ENCODE measurements at regions not wholly inside any gene's neighbourhood (a gene's known extent, or its start where the extent isn't known, plus 50 kb on each side); places are given as distances from the start of the nearest gene placed in this dataset.
"Not testable (repeated sequence)": the region's sequence is repeated elsewhere in the genome, so short reads cannot be mapped to it uniquely, and the experiment has no call there.

GRCh38 chr14:44785096-44785495 lies 176.7 kb downstream of the KLHL28 start:
- DNase-seq, result no peak

GRCh38 chr14:44783901-44784300 lies 177.8 kb downstream of the KLHL28 start:
- no peak for DNase-seq

- no peak for DNase-seq
Measured at GRCh38 chr14:44782775-44783238, 178.9 kb downstream of the KLHL28 start.

DNA sequence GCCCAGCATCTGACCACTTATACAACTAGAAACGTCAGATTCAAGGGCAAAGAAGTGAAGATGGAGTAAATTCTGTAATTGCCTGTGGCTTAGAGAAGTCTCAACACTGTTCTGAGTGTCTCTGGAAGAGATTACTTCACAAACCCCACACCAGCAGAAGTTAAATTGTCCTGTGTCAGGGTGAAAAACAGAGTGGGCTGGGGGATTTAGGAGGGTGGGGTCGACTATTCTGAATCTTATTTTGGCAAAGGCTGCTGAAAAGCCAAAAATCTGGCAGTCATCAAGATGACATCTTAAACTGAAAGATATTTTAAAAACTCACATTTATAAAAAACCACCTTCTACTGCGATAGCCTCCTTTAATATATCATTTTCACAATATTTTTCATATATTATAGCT lies 180.8 kb downstream of the KLHL28 start:
- no peak for DNase-seq

DNA sequence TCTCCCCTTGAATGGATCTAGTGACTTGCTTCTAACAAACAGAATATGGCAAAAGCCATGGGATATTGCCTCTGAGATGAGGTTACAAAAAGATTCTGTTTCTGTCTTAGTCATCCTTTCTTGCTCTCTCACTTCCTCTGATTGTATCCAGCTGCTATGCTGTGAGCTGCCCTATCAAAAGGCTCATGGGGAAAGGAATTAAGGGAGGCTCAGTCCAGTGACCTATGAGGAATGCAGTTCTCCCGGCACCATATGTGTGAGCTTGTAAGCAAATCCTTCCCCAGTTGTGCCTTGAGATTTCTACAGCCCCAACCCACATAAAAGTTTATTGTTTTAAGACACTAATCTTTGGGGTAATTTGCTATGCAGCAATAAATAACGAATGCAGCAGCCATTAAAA lies 183.1 kb downstream of the KLHL28 start:
- DNase-seq, result peak; percentile 71

GRCh38 chr14:44777584-44777983 lies 184.2 kb downstream of the KLHL28 start:
- peak; percentile 11 for DNase-seq

DNA sequence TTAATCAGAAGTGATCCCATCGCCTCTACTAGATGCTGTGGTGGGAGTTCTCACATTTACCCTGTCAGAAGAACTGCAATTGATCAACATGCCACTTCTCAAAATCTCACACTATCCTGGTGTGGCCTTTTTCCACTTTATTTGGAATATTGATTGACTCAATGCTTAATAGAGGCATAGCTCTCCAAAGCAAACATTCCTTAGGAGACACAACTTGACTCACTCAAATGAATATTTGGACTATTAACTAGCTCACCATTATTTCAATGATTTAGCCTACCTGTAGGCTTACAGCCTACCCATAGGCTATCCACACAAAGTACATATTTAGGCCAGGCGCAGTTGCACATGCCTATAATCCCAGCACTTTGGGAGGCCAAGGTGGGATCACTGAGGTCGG lies 186.5 kb downstream of the KLHL28 start:
- DNase-seq, result no peak

DNA sequence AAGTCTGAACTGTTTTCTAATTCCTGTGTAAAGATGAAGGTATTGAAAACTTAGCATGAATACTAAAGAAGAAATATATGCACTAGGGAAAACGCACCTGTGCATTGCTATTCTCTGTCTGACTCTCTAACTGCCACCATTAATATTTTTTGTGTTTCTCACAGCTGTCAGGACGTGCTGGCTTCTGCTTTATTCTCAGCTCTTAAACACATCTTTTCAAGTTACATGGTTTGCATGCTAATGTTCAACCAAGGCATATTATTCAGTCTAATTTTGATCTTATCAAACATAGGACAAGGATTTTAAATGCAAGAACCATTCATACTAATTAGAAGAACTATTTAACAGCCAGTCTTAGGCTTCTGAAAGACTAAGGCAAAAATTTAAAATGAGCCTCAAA lies 187.4 kb downstream of the KLHL28 start:
- DNase-seq, result no peak

DNA sequence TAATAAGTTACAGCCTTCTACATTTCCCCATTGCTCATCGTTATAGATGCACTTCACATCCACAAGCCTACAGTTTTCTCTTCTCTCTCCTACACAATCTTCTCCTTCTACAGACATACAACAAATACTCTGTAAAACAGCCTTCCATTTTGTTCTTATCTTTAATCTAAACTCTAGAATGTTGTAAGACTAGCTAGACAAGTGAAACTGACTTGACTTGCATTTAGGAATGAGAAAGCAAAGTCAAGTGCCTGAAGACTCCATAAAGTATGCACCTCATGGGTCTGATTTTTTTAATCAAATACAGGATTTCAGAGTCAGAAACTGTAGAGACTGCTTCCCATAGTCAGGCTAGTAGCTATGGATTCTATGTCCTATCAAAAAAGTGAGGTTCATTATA lies 190.3 kb downstream of the KLHL28 start:
- no peak for DNase-seq

DNA sequence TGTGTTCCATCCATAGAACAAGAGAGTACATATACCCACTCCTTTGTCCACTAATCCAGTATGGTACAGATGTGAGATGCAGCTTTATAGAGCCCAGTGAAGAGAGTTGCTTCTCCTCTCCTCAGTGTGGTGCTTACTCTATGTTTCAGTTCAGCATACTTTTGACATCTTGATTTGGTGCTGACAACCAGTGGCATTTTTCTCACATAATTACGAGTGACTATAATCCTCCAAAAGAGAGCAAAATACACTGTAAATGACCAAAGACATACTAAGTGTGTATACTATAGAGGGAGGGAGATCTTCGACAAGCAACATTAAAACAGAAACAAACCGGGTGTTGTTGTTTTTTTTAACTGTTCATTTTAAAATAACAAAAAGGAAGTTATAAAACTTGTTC lies 191.5 kb downstream of the KLHL28 start:
- no peak for DNase-seq

- no peak for DNase-seq
Measured at GRCh38 chr14:44768935-44769334, 192.8 kb downstream of the KLHL28 start.

- DNase-seq, result no peak
Measured at GRCh38 chr14:44767646-44768173, 194.0 kb downstream of the KLHL28 start.

GRCh38 chr14:44766285-44766684 lies 195.5 kb downstream of the KLHL28 start:
- no peak for DNase-seq

DNA sequence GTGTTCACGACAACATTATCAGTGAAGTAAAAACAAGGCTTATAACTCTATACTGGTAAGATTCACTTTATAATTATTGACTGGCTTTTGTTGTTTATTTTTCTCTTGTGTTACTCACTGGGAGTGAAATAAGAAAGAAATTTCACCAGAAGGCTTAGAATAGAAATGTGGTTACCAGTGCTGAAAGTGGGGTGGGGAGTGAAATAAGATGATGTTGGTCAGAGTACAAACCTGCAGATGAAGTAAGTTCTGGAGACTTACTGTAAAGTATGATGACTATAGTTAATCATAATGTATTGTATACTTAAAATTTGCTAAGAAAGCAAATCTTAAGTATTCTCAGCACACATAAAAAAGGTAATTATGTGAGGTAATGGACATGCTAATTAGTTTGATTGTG lies 198.4 kb downstream of the KLHL28 start:
- no peak for DNase-seq

- DNase-seq, result no peak
Measured at GRCh38 chr14:44759277-44759676, 202.5 kb downstream of the KLHL28 start.

- no peak for DNase-seq
Measured at GRCh38 chr14:44756554-44756953, 205.2 kb downstream of the KLHL28 start.

DNA sequence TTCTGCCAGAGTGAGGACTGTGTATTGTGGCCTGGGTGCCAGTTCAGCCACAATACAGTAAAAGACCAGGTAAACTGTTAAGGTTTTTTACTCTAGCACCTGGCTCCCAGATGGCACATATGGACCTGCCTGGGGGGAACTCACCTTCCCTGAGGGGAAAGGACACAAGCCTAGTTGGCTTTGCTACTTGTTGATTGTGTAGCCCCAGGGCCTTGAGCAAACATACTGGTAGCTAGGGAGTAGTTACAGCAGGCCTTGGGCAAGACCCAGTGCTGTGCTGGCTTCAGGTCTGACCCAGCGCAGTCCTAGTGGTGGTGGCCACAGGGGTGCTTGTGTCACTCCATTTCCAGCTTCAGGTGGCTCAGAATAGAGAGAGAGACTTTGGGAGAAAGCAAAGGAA lies 216.4 kb downstream of the KLHL28 start:
- no peak for DNase-seq

GRCh38 chr14:44742202-44742601 lies 219.5 kb downstream of the KLHL28 start:
- no peak for DNase-seq

- no peak for DNase-seq
Measured at GRCh38 chr14:44741431-44741830, 220.3 kb downstream of the KLHL28 start.

DNA sequence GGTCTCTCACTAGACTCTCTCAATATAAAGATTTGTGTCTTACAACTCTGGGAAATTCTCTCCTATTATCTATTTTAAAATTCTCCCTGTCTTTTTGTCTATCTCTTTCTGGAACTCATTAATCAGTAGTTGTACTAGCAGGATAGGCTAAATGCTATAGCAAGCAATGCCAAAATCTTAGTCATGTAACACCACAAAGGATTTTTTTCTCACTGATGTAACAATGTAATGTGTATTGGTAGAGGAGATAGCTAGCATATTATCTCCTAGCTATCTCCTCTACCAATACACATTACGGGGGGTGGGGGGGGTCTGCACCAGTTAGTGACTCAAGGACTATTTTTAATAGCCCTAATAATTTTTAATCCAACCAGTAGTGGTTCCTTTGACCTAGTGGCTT lies 225.4 kb downstream of the KLHL28 start:
- no peak for DNase-seq

DNA sequence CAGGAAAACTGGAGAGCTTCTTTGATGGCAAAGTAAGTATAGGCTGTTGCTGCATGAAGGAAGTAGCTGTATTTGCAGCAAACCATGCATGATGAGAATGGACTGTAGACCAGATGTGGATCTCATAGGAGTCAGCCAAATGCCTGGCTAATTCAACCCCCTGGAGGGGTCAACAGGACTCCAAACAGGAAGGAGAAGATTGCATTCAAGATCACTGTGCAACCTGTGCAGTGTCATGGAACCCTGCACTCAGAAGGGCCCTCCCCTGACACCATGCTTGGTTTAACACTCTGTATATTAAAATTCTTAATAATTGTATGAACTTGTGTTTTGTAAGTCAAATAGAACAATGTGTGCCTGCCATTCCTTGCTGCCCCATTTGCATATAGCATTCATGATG lies 225.1 kb upstream of the FSCB start:
- DNase-seq, result no peak

GRCh38 chr14:44730860-44731259 lies 223.8 kb upstream of the FSCB start:
- DNase-seq, result no peak

DNA sequence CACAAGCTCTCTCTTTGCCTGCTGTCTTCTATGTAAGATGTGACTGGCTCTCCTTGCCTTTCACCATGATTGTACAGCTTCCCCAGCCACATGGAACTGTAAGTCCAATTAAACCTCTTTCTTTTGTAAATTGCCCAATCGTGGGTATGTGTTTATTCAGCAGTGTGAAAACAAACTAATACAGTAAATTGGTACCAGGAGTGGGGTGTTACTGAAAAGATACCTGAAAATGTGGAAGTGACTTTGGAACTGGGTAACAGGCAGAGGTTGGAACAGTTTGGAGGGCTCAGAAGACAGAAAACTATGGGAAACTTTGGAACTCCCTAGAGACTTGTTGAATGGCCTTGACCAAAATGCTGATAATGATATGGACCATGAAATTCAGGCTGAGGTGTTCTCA lies 214.3 kb upstream of the FSCB start:
- not testable (repeated sequence) for DNase-seq

DNA sequence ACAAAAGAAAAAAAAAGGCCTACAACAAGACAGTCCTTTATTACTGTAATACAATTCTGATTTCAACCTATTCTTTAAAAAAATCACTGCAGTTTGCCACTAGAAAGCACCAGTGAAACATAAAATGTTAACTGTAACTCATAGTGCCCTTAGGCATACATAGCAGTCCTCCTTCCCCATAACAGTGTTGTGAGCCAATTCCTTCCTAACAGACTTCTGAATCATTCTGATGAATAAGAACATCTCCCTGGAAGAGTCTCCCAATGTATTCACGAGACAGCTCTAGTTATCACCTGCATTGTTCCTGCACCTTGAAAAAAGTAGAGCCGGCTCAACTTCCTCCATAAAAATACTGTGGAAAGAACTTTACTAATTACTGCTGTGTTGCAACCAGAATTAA lies 213.6 kb upstream of the FSCB start:
- no peak for DNase-seq

Data from left kidney (tissue), 1 donor.